ENCODE measurements at regions not wholly inside any gene's neighbourhood (a gene's known extent, or its start where the extent isn't known, plus 50 kb on each side); places are given as distances from the start of the nearest gene placed in this dataset.

- no peak overlapping the region for H3K14ac ChIP-seq (ENCODE audit: insufficient read depth, low read length)
- H3K79me2 ChIP-seq (ENCODE audit: insufficient read depth, low read length) = no peaks in the 10 kb centered on the region
- H3K9me3 ChIP-seq (ENCODE audit: control insufficient read depth, low read depth, low read length) = no peaks in the 10 kb centered on the region
- no peak overlapping the region for H3K9ac ChIP-seq (ENCODE audit: extremely low read depth, insufficient read length, low read length)
- H4K20me1 ChIP-seq (ENCODE audit: control insufficient read depth, insufficient read depth, insufficient read length) = no peaks in the 10 kb centered on the region
- no peak overlapping the region for H2AFZ ChIP-seq (ENCODE audit: low read length)
- no peak overlapping the region for H4K5ac ChIP-seq (ENCODE audit: insufficient read length, low read depth, low read length)
- Mint-ChIP-seq H3K9me3 (peaks cover 0 to 2% of the 10 kb centered on the region in 2 experiments; a peak in 2 of 5 replicates), H3K27ac (no peak overlapping the region), H3K4me3 (no peak overlapping the region), H3K27me3 (ENCODE audit: low read depth) (no peaks in the 10 kb centered on the region), H3K4me1 (0 out of 4 replicates have a peak, but pooled peaks cover 0 to 3% of the 10 kb centered on the region in 2 experiments), H3K36me3 (ENCODE audit: insufficient read depth in 1 of 3, low read depth in 3 of 3) (no peaks in the 10 kb centered on the region)
- H3K79me1 ChIP-seq (ENCODE audit: insufficient read depth, low read depth, low read length, poor library complexity, severe bottlenecking) = no peaks in the 10 kb centered on the region
- H2BK5ac ChIP-seq (ENCODE audit: insufficient read length, low read length) = no peak overlapping the region
- H3K4me2 ChIP-seq (ENCODE audit: insufficient read depth, insufficient read length, low read length) = no peak overlapping the region
- no peaks in the 10 kb centered on the region for H3K4me1 ChIP-seq (ENCODE audit: insufficient read depth, low read length)
- H2BK20ac ChIP-seq (ENCODE audit: low read depth, low read length, poor library complexity, severe bottlenecking) = no peak overlapping the region
- H3K18ac ChIP-seq (ENCODE audit: insufficient read length, low read depth, low read length) = no peak overlapping the region
- no peak overlapping the region for H2BK12ac ChIP-seq (ENCODE audit: insufficient read length, low read depth, low read length)
- H3K4ac ChIP-seq (ENCODE audit: low read depth, low read length) = no peak overlapping the region
- H3K27me3 ChIP-seq (ENCODE audit: insufficient read depth, low read length) = no peaks in the 10 kb centered on the region
- no peak for TF ChIP-seq CTCF (conservative IDR thresholded peaks at IDR 0.05)
- no peak overlapping the region for H4K91ac ChIP-seq (ENCODE audit: insufficient read length, low read depth, low read length)
- H3K56ac ChIP-seq (ENCODE audit: insufficient read length, low read depth, low read length) = no peak overlapping the region
- WGBS (ENCODE audit: extremely low coverage, insufficient read length, low lambda C conversion rate) = no CpG with 5 or more reads among the region's 2 CpGs
- H2BK120ac ChIP-seq (ENCODE audit: low read depth, low read length, poor library complexity, severe bottlenecking) = no peak overlapping the region
- H3K23ac ChIP-seq (ENCODE audit: insufficient read length, low read depth, low read length) = no peak overlapping the region
- H4K8ac ChIP-seq (replicated peaks; ENCODE audit: insufficient read length, low read depth, low read length) = no peak overlapping the region
- DNase-seq = no peak
- H2BK15ac ChIP-seq (ENCODE audit: low read depth, low read length) = no peak overlapping the region
- H3T11ph ChIP-seq (ENCODE audit: low read length) = no peak overlapping the region
- H2AK5ac ChIP-seq (ENCODE audit: insufficient read length, low read length) = no peak overlapping the region
- H3K23me2 ChIP-seq (ENCODE audit: insufficient read length, low read depth, low read length, poor library complexity, severe bottlenecking) = no peaks in the 10 kb centered on the region
- H3K27ac ChIP-seq (ENCODE audit: insufficient read length, low read depth, low read length) = no peak overlapping the region
Measured at GRCh38 chr1:61626816-61627215, 98.1 kb downstream of the TM2D1 start.

All from H9 (cell line).